ENCODE measurements at regions not wholly inside any gene's neighbourhood (a gene's known extent, or its start where the extent isn't known, plus 50 kb on each side); places are given as distances from the start of the nearest gene placed in this dataset.

- no peak overlapping the region for H3K4me3 ChIP-seq (ENCODE audit: control insufficient read depth, low read depth, low read length)
- no peak for TF ChIP-seq CTCF (IDR thresholded peaks at IDR 0.05; ENCODE audit: control insufficient read depth, insufficient read depth, low read depth, low read length, missing control alignments)
Measured at GRCh38 chr6:166087852-166088251, 79.8 kb downstream of the TBXT start.

GRCh38 chr6:166087246-166087645 is 80.4 kb downstream of the TBXT start:
- no peak overlapping the region for H3K4me3 ChIP-seq (ENCODE audit: control insufficient read depth, low read depth, low read length)
- no peak for DNase-seq (ENCODE audit: low read depth)
- no peak for TF ChIP-seq CTCF (IDR thresholded peaks at IDR 0.05; ENCODE audit: control insufficient read depth, insufficient read depth, low read depth, low read length, missing control alignments)

More at GRCh38 chr6:166087852-166088251, 79.8 kb downstream of the TBXT start:
- no peak for DNase-seq (ENCODE audit: low read depth)

- TF ChIP-seq CTCF (IDR thresholded peaks at IDR 0.05; ENCODE audit: control insufficient read depth, insufficient read depth, low read depth, low read length, missing control alignments), result no peak
- DNase-seq (ENCODE audit: low read depth), result no peak
- H3K4me3 ChIP-seq (ENCODE audit: control insufficient read depth, low read depth, low read length), result no peak overlapping the region
Measured at GRCh38 chr6:166085500-166085899, 82.2 kb downstream of the TBXT start.

- no peak for TF ChIP-seq CTCF (IDR thresholded peaks at IDR 0.05; ENCODE audit: control insufficient read depth, insufficient read depth, low read depth, low read length, missing control alignments)
- DNase-seq (ENCODE audit: low read depth), result no peak
- H3K4me3 ChIP-seq (ENCODE audit: control insufficient read depth, low read depth, low read length), result no peak overlapping the region
Measured at GRCh38 chr6:166084951-166085350, 82.7 kb downstream of the TBXT start.

- DNase-seq (ENCODE audit: low read depth), result no peak
- no peak overlapping the region for H3K4me3 ChIP-seq (ENCODE audit: control insufficient read depth, low read depth, low read length)
- TF ChIP-seq CTCF (IDR thresholded peaks at IDR 0.05; ENCODE audit: control insufficient read depth, insufficient read depth, low read depth, low read length, missing control alignments), result no peak
Measured at GRCh38 chr6:166079841-166080240, 87.8 kb downstream of the TBXT start.

- TF ChIP-seq CTCF (IDR thresholded peaks at IDR 0.05; ENCODE audit: control insufficient read depth, insufficient read depth, low read depth, low read length, missing control alignments), result no peak
- no peak overlapping the region for H3K4me3 ChIP-seq (ENCODE audit: control insufficient read depth, low read depth, low read length)
- no peak for DNase-seq (ENCODE audit: low read depth)
Measured at GRCh38 chr6:166078294-166078693, 89.4 kb downstream of the TBXT start.

- TF ChIP-seq CTCF (IDR thresholded peaks at IDR 0.05; ENCODE audit: control insufficient read depth, insufficient read depth, low read depth, low read length, missing control alignments), result no peak
- H3K4me3 ChIP-seq (ENCODE audit: control insufficient read depth, low read depth, low read length), result no peak overlapping the region
- no peak for DNase-seq (ENCODE audit: low read depth)
Measured at GRCh38 chr6:166076625-166077024, 91.0 kb downstream of the TBXT start.

Measured in AG09309 (cell line).